NB4 (cell line): ENCODE measurements at regions not wholly inside any gene's neighbourhood (a gene's known extent, or its start where the extent isn't known, plus 50 kb on each side); places are given as distances from the start of the nearest gene placed in this dataset.

Source experiments
- MYC ChIP-seq: IDR thresholded peaks from 2 replicates; pipeline ENCODE4 v1.6.1; 2011; ENCODE audit warnings: low read depth, low read length
- POLR2A ChIP-seq: IDR thresholded peaks from 2 replicates; pipeline ENCODE4 v1.6.1; 2011; ENCODE audit warnings: mild to moderate bottlenecking; ENCODE audit not compliant: insufficient read length; ENCODE audit errors: extremely low read depth
- TF ChIP-seq, protein P1 (sequence below): IDR thresholded peaks from one replicate; pipeline ENCODE4 v1.5.1; 2012; ENCODE audit warnings: low read depth, low read length
- TF ChIP-seq, protein P2 (sequence below): IDR thresholded peaks from 2 replicates; pipeline ENCODE4 v1.6.1; 2011; ENCODE audit warnings: low read depth, low read length

DNA sequence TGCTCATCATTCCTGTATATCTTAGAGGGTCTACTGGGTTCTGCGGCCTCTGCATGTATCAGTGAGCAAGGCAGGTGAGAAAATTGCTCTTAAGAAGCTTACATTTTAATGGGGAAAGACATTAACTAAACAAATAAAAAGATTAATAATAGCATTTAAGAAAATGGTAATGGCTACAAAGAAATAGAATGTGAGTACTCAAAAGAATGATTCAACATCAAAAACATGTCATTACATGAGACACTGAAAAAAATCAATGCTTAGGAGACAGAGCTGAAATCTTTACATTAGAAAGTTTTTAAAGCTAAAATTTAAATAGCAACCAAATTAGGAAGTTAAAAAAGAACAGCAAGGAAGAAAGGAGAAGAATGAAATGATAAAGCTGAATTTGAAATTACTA lies 146.9 kb upstream of the PHACTR1 start:
- TF ChIP-seq, protein P1, sequence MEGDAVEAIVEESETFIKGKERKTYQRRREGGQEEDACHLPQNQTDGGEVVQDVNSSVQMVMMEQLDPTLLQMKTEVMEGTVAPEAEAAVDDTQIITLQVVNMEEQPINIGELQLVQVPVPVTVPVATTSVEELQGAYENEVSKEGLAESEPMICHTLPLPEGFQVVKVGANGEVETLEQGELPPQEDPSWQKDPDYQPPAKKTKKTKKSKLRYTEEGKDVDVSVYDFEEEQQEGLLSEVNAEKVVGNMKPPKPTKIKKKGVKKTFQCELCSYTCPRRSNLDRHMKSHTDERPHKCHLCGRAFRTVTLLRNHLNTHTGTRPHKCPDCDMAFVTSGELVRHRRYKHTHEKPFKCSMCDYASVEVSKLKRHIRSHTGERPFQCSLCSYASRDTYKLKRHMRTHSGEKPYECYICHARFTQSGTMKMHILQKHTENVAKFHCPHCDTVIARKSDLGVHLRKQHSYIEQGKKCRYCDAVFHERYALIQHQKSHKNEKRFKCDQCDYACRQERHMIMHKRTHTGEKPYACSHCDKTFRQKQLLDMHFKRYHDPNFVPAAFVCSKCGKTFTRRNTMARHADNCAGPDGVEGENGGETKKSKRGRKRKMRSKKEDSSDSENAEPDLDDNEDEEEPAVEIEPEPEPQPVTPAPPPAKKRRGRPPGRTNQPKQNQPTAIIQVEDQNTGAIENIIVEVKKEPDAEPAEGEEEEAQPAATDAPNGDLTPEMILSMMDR = no peak
- TF ChIP-seq MYC (no peak), POLR2A (no peak)
- TF ChIP-seq, protein P2, sequence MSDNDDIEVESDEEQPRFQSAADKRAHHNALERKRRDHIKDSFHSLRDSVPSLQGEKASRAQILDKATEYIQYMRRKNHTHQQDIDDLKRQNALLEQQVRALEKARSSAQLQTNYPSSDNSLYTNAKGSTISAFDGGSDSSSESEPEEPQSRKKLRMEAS = no peak
